Hematopoietic multipotent progenitor cell treated with erythropoietin and hydrocortisone succinate and interleukin-3 and kit ligand, for 15 days (in vitro differentiated cells): ENCODE measurements at regions not wholly inside any gene's neighbourhood (a gene's known extent, or its start where the extent isn't known, plus 50 kb on each side); places are given as distances from the start of the nearest gene placed in this dataset.
A peak's percentile ranks its signal among the peaks of the same experiment; 100 is the strongest.

Experiments
- DNase-seq: peaks from one replicate; pipeline ENCODE4 v3.0.0-alpha.2; 2015; ENCODE audit warnings: low spot score

- no peak for DNase-seq
Measured at GRCh38 chr9:89554307-89555035, 50.3 kb upstream of the GADD45G start.

- DNase-seq, result no peak
Measured at GRCh38 chr9:89553451-89554010, 51.3 kb upstream of the GADD45G start.

GRCh38 chr9:89550346-89550927, 52.5 kb upstream of the SEMA4D start:
- DNase-seq, result no peak

- peak; percentile 81 for DNase-seq
Measured at GRCh38 chr9:89549031-89549644, 51.2 kb upstream of the SEMA4D start.

- peak; percentile 54 for DNase-seq
Measured at GRCh38 chr9:89548071-89548638, 50.2 kb upstream of the SEMA4D start.
